Epithelial cell of prostate (primary cell): ENCODE measurements at regions not wholly inside any gene's neighbourhood (a gene's known extent, or its start where the extent isn't known, plus 50 kb on each side); places are given as distances from the start of the nearest gene placed in this dataset.

Experiments used
- DNase-seq: peaks from one replicate; pipeline ENCODE4 v3.0.0-alpha.2; 2011; ENCODE audit warnings: low read depth, low spot score
- H3K27ac ChIP-seq: fragments of 450-650 bp; 2 replicates; pipeline ENCODE4 v1.5.1; 2017; ENCODE audit warnings: mild to moderate bottlenecking

DNA sequence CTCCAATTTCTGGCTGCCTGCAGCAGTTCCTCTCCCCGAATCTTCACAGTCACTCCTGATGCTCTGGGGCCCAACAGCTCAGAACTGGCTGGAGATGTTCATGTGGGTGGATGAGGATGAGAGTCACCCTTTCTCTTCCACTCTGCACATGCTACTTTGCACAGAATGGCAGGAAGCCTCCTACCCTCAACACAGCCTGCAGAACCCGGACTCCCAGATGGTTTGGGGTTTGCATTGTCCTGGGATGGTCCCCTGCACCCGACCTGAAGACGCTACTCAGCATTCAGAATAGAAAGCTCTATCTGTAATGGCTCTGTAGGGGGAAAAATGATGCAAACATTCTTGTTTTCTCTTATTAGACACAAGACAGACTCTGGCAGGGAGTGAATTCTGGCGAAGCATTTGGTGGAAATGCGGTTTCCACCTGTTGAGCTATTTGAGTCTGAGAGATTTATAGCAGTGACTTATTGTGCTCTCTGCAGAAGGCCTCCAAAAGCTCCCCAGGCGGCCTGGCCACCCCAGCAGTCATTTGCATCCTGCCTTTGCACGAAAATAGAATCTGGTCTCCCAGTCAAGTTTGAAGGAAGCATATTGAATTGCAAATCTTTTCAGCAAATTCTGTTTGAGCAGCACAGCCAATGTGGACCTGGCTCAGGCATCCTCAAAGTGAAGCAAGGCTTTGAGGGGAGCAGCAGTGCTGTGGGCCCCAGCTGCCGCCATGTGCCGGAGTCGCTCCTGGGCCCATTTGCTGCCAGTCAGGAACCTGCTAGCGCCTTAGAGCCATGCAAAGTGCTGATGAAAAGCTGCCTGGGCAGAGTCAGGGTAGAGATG lies 309.3 kb downstream of the TCERG1L start:
- DNase-seq: no peak
- no peak overlapping the region for H3K27ac ChIP-seq

DNA sequence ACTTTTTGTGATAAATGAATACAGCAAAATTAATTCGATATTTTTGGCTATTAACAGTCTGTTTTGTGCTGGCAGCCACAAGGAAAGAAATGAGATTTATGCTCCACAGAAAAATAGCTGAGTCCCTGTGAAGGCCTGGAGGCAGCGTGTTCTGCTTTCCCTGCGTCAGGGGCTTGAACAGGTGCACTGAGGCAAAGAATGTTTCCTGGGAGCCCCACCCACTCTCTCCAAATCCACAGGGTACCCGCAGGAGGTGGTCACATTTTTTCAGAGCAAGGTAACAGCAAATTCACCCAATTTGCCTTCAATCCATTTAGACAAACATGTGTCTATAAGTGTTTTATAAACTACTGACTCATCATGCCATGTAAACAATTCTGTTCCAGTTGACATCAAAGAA lies 308.1 kb downstream of the TCERG1L start:
- H3K27ac ChIP-seq: no peak overlapping the region
- no peak for DNase-seq

GRCh38 chr10:131004276-131004675 lies 307.2 kb downstream of the TCERG1L start:
- DNase-seq: no peak
- no peak overlapping the region for H3K27ac ChIP-seq

DNA sequence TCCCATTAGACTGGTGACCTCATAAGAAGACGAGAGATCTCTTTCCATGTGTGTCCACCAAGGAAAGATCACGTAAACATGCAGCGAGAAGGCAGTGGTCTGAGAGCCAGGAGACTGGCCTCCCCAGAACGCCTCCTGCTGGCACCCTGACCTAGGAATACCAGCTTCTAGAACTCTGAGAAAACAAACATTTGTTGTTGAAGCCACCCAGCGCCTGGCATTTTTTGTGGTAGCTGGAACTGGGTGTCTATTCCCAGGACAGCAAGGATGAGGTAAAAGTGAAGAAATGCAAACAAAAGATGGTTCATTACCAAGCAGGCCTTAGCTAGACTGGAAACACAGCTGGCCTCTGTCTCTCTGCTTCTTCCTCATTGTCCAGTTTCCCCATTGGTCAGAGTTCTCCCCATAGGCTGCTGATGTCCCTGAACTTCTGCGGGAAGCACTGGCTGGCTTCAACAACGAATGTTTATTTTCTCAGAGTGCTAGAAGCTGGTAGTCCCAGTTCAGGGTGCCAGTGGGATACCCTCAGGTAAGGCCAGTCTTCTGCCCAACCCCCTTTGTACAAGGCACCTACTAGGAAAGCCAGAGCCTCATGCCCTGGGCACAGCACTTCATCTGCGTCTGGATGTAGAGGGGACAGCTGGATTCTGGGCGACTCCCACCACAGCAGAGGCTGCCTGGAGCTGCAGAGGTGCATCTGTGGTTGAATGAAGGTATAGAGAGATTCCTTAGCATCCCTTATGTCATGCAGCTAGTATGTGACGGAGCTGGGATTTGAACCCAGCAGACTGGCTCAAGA lies 304.9 kb downstream of the TCERG1L start:
- DNase-seq: no peak

DNA sequence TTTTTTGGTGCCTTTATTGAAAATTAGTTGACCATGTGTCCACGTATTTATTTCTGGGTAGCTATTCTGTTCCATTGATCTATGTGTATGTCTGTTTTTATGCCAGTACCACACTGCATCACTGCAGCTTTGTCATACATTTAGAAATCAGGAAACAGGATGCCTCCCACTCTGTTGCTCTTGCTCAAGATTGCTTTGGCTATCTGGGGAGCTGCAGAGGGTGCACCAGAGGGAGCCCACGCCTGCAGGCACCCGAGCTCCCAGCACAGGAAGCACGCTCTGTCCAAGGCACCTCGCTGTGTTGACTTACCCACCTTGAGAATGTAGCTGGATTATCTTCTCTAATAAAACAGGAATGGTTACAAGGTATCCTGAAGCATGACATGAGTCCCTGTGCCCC lies 301.7 kb downstream of the TCERG1L start:
- no peak overlapping the region for H3K27ac ChIP-seq
- DNase-seq: no peak

More for the DNA sequence above, 304.9 kb downstream of the TCERG1L start:
- H3K27ac ChIP-seq: no peak overlapping the region

GRCh38 chr10:131010965-131011575 lies 300.5 kb downstream of the TCERG1L start:
- DNase-seq: no peak

DNA sequence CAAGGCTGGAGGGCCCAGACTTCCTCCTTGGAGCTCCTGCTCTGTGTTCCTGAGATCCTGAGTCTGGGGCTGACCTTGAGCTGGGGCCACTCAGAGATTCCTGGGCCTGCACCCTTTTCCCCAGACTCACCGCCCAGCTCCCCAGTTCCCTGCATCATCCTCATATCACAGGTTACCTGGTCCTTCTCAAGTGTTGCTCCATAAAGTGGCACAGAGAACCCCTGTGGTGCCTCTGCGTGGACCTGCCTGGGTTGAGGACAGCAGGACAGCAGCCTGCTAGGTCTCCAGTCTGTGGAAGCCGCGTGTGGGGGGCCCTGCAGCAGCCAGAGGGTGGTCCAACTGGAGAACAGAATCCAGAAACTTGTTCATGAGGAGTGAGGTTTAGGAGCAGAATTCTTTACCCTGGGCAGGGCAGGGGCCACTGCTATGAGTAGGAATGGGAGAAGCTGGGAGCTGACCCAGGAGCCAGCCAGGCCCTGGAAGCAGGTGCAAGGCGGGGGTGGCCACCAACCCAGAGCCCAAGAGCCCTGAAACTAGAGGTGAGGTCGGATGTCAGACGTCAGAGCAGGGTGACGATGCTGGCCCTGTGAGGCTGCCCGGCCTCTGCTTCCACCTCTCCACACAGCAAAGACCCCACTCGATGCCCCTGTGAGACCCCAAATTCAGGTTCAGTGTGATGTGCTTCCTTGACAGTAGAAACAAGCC lies 299.4 kb downstream of the TCERG1L start:
- no peak overlapping the region for H3K27ac ChIP-seq
- no peak for DNase-seq

More at GRCh38 chr10:131010965-131011575, 300.5 kb downstream of the TCERG1L start:
- no peak overlapping the region for H3K27ac ChIP-seq

GRCh38 chr10:131012641-131012985 lies 298.9 kb downstream of the TCERG1L start:
- no peak for DNase-seq
- H3K27ac ChIP-seq: no peak overlapping the region

DNA sequence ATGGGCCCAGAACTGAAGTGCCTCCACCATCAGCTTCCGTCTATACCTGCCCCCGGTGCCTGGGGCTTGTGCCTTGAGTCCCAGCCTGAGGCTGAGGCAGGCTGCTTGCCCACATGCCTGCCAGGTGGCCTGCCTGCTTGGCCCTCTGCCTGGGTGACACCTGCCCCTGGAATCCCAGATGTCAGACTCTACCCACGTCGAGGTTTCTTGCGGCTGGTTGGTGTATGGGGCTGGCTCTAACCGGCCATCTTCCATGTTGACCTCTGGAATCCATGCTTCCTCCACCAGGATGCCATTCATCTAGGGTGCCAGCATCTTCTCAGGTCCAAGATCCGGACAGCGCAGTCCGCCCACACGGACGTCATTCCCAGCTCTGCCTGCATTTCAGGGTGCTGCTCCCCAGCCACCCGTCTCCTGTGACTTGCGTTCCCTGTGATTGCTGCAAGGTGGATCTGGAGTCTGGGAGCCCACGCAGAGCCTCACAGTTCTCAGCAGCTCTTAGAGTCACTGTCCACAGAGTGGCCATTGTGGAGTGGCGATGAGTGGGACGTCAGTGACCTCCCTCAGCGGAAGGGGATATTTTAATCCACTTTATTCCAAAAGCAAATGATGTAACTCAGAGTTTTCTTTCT lies 298.1 kb downstream of the TCERG1L start:
- no peak for DNase-seq
- H3K27ac ChIP-seq: no peak overlapping the region

GRCh38 chr10:131014271-131014670 lies 297.2 kb downstream of the TCERG1L start:
- no peak overlapping the region for H3K27ac ChIP-seq
- DNase-seq: no peak

- H3K27ac ChIP-seq: no peak overlapping the region
- DNase-seq: no peak
Measured at GRCh38 chr10:131015271-131015670, 296.2 kb downstream of the TCERG1L start.

- no peak overlapping the region for H3K27ac ChIP-seq
- no peak for DNase-seq
Measured at GRCh38 chr10:131016556-131016955, 295.0 kb downstream of the TCERG1L start.

GRCh38 chr10:131017566-131018285 lies 293.8 kb downstream of the TCERG1L start:
- DNase-seq: no peak
- no peak overlapping the region for H3K27ac ChIP-seq

DNA sequence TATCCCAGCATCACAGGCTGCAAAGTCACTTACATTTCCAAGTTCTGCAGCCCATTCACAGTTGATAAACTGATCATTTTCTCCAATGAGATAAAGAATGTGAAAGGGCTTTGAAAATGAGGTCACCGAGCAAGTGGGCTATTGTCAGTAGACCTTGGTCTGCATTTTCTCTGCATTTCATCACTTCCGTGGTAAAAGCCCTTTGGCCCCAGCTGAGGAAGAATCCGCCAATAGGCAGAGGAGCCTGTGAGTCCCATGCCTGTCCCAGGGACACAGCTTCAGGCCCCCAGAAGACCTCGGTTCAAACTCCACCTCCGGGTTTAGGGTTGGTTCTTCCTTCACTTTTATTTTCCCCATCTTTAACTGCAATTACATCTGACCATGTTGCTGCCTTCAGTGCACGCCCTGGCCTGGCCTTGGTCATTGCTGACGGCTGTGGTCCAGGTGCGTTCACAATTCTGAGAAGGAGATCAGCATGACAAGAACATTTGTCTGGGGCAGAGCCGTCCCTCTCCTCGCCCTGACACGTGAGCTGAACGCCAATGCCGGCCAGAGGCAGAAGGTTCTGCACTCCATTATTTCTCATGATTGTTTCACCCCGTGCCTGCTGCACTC lies 292.5 kb downstream of the TCERG1L start:
- H3K27ac ChIP-seq: no peak overlapping the region
- DNase-seq: no peak

DNA sequence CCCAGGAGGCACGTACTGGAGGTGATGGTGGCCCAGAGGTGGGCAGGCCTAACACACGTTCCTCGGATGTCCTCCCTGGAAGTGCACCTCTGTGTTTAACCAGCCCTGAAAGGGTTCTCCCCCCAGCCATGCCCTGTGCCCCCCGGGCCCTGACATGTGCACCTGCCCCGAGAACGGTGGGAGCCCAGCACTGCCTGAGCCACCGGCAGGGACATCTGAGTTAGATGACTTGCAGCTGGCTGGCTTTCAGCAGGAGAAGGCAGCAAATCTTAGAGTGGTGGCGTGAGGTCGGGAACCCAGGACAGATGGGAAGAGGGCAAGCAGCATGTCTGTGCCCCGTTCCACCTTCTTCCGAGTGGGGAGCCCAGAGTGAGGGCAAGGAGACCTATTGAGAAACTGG lies 291.8 kb downstream of the TCERG1L start:
- H3K27ac ChIP-seq: no peak overlapping the region
- DNase-seq: no peak

- H3K27ac ChIP-seq: no peak overlapping the region
- no peak for DNase-seq
Measured at GRCh38 chr10:131020775-131021174, 290.7 kb downstream of the TCERG1L start.

DNA sequence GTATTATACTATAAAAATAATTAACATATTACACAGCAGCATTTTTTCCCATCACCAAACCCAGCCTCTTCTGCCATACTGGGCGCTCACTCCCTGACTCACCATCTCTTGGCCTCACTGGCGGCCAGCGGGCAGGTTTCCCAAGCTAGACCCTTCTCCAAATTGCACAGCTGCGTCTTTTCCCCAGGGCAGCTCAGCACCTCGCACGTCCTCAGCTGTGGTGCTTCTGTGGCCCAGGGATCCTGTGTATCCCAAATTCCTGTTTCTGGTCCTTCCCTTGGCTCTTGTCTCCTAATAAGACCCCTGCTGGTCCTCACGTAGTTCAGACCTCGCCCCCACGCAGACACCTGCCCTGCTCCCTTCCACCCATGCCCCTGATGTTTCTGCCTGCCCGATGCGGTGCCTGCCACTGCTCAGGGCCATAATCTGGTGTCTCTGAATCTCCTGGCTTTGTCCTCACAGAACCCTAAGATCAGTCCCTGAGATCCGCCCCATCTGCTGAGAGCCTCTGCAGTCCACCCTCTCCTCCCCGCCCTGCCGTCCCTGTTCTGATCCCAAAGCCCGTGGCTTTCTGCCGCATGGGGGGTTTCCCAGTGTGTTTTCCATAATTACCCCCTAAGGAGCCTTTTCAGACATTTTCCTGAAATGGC lies 290.1 kb downstream of the TCERG1L start:
- no peak overlapping the region for H3K27ac ChIP-seq
- no peak for DNase-seq

GRCh38 chr10:131021969-131022368 lies 289.6 kb downstream of the TCERG1L start:
- DNase-seq: no peak
- no peak overlapping the region for H3K27ac ChIP-seq

GRCh38 chr10:131022369-131022768 lies 289.2 kb downstream of the TCERG1L start:
- no peak overlapping the region for H3K27ac ChIP-seq
- DNase-seq: no peak
